Esophagus muscularis mucosa (tissue), 4 donors: ENCODE measurements at regions not wholly inside any gene's neighbourhood (a gene's known extent, or its start where the extent isn't known, plus 50 kb on each side); places are given as distances from the start of the nearest gene placed in this dataset.

ENCODE experiments used
- DNase-seq: peaks from one replicate; pipeline ENCODE4 v3.0.0-alpha.2; 2017; ENCODE audit errors: extremely low spot score
- H3K27ac ChIP-seq, 4 donors: fragments of 200-600 bp; sonication (generic); replicated peaks in 1 of 4; 1 replicate in 3 of 4; 2 replicates in 1 of 4; pipeline ENCODE4 v1.5.1; 2016 to 2019; ENCODE audit warnings: mild to moderate bottlenecking in 1 of 4
- H3K27me3 ChIP-seq, 4 donors: fragments of 200-600 bp; sonication (generic); one replicate each; pipeline versions ENCODE4 v1.5.1 to v1.6.0; 2016 to 2019
- H3K36me3 ChIP-seq, 4 donors: fragments of 200-600 bp; sonication (generic); one replicate each; pipeline ENCODE4 v1.5.1; 2016 to 2019
- H3K4me1 ChIP-seq, 4 donors: fragments of 200-600 bp; sonication (generic); one replicate each; pipeline ENCODE4 v1.5.1; 2016 to 2019
- H3K4me3 ChIP-seq, 4 donors: fragments of 200-600 bp; sonication (generic); 1 replicate in 2 of 4; 2 replicates in 2 of 4; pipeline ENCODE4 v1.5.1; 2016 to 2019; ENCODE audit warnings: mild to moderate bottlenecking in 4 of 4, moderate library complexity in 1 of 4
- H3K9me3 ChIP-seq, 4 donors: fragments of 200-600 bp; sonication (generic); 1 replicate in 3 of 4; 2 replicates in 1 of 4; pipeline ENCODE4 v1.5.1; 2016 to 2019
- EP300 ChIP-seq: sonication (generic); formaldehyde crosslinking; IDR thresholded peaks from one replicate; pipeline ENCODE4 v1.6.1; 2017; ENCODE audit warnings: antibody characterized with exemption
- POLR2A ChIP-seq: fragments of 450-650 bp; IDR thresholded peaks from one replicate; pipeline ENCODE4 v1.6.1; 2017; ENCODE audit warnings: antibody characterized with exemption, moderate library complexity, mild to moderate bottlenecking, low read depth
- POLR2AphosphoS5 ChIP-seq, 2 donors: sonication (generic); formaldehyde crosslinking; IDR thresholded peaks; one replicate each; pipeline ENCODE4 v1.6.1; 2017; ENCODE audit warnings: antibody characterized with exemption in 2 of 2
- WGBS: methylation state at CpG from one replicate; pipeline ENCODE4 v1.1.5; 2018; 5-methylcytosine and 5-hydroxymethylcytosine counted together
- intact Hi-C: fragments of 100-400 bp; cut with DNase I; formaldehyde crosslinking; loops from one replicate; pipeline ENCODE4 v1.15.1; 2023
- TF ChIP-seq, protein P1 (sequence below), 3 experiments: fragments of 200-600 bp in 2 of 3; fragments of 450-650 bp in 1 of 3; sonication (generic) in 2 of 3; IDR thresholded peaks; one replicate each; pipeline ENCODE4 v1.5.1; 2017 to 2019; ENCODE audit warnings: antibody characterized with exemption in 3 of 3, mild to moderate bottlenecking in 2 of 3, moderate library complexity in 1 of 3

- TF ChIP-seq POLR2A: no peak
- TF ChIP-seq EP300: no peak
- no peak for TF ChIP-seq POLR2AphosphoS5 (IDR thresholded peaks at IDR 0.05)
- TF ChIP-seq, protein P1, sequence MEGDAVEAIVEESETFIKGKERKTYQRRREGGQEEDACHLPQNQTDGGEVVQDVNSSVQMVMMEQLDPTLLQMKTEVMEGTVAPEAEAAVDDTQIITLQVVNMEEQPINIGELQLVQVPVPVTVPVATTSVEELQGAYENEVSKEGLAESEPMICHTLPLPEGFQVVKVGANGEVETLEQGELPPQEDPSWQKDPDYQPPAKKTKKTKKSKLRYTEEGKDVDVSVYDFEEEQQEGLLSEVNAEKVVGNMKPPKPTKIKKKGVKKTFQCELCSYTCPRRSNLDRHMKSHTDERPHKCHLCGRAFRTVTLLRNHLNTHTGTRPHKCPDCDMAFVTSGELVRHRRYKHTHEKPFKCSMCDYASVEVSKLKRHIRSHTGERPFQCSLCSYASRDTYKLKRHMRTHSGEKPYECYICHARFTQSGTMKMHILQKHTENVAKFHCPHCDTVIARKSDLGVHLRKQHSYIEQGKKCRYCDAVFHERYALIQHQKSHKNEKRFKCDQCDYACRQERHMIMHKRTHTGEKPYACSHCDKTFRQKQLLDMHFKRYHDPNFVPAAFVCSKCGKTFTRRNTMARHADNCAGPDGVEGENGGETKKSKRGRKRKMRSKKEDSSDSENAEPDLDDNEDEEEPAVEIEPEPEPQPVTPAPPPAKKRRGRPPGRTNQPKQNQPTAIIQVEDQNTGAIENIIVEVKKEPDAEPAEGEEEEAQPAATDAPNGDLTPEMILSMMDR (IDR thresholded peaks at IDR 0.05): no peak
- WGBS: 73% methylated on average over 4 of the region's 4 CpGs
- Histone ChIP-seq H3K4me3 (no peak overlapping the region), H3K27ac (no peak overlapping the region), H3K27me3 (no peaks in the 10 kb centered on the region), H3K9me3 (no peaks in the 10 kb centered on the region), H3K4me1 (no peaks in the 10 kb centered on the region), H3K36me3 (no peaks in the 10 kb centered on the region)
- intact Hi-C loops: no loop called here
- peak; percentile 81 for DNase-seq
These were observed 368.9 kb upstream of the TMPO start for GRCh38 chr12:98146487-98146886.

GRCh38 chr12:98149270-98149669, 366.1 kb upstream of the TMPO start:
- no peaks in the 10 kb centered on the region for H3K9me3 ChIP-seq
- H3K27me3 ChIP-seq: no peaks in the 10 kb centered on the region
- H3K36me3 ChIP-seq: no peaks in the 10 kb centered on the region
- H3K27ac ChIP-seq: no peak overlapping the region
- DNase-seq: peak; percentile 26
- TF ChIP-seq POLR2AphosphoS5 (IDR thresholded peaks at IDR 0.05) (no peak), EP300 (no peak), POLR2A (no peak)
- TF ChIP-seq, protein P1 (IDR thresholded peaks at IDR 0.05): no peak
- intact Hi-C loops: no loop called here
- H3K4me1 ChIP-seq: peaks cover 0 to 4% (median 1%) of the 10 kb centered on the region in 4 donors
- no peak overlapping the region for H3K4me3 ChIP-seq

DNA sequence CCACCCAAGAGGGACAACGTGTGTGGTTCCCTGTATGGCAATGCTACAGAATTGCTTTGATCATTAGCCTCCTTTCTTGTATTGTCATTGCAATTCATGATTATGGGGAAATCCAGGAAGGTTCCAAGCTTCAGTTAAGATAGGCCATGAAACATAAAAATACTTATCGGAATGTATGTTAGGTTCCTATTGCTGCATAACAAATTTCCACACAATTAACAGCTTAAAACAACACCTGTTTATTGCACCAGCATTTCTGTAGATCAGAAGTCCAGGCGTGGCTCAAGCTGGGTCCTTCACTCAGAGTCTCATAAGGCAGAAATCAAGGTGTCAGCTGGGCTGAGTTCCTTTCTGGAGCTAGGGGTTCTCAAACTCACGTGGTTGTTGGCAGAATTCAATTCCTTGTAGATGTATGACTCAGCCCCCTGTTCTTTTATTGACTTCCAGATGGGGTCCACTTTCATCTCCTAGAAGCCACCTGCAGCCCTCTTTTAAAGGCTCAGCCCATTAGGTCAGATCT, 365.6 kb upstream of the TMPO start:
- intact Hi-C loops: no loop called here
- WGBS: 90% methylated on average over 4 of the region's 4 CpGs
- H3K4me3 ChIP-seq: no peak overlapping the region
- no peaks in the 10 kb centered on the region for H3K27me3 ChIP-seq
- DNase-seq: peak; percentile 81
- no peak overlapping the region for H3K27ac ChIP-seq
- H3K9me3 ChIP-seq: no peaks in the 10 kb centered on the region
- H3K4me1 ChIP-seq: peaks cover 0 to 8% (median 6%) of the 10 kb centered on the region in 4 donors
- TF ChIP-seq, protein P1 (IDR thresholded peaks at IDR 0.05): no peak
- TF ChIP-seq EP300 (no peak), POLR2AphosphoS5 (IDR thresholded peaks at IDR 0.05) (no peak), POLR2A (no peak)
- H3K36me3 ChIP-seq: no peaks in the 10 kb centered on the region

- intact Hi-C loops: no loop called here
- H3K27ac ChIP-seq: no peak overlapping the region
- no peaks in the 10 kb centered on the region for H3K36me3 ChIP-seq
- no peaks in the 10 kb centered on the region for H3K9me3 ChIP-seq
- H3K4me1 ChIP-seq: peaks cover 0 to 12% (median 6%) of the 10 kb centered on the region in 4 donors
- no peak overlapping the region for H3K4me3 ChIP-seq
- TF ChIP-seq EP300 (no peak), POLR2A (no peak), POLR2AphosphoS5 (IDR thresholded peaks at IDR 0.05) (no peak)
- TF ChIP-seq, protein P1 (IDR thresholded peaks at IDR 0.05): no peak
- H3K27me3 ChIP-seq: no peaks in the 10 kb centered on the region
- 86% methylated on average over 4 of the region's 4 CpGs for WGBS
- DNase-seq: peak; percentile 50
These were observed 364.2 kb upstream of the TMPO start for GRCh38 chr12:98151105-98151590.

DNA sequence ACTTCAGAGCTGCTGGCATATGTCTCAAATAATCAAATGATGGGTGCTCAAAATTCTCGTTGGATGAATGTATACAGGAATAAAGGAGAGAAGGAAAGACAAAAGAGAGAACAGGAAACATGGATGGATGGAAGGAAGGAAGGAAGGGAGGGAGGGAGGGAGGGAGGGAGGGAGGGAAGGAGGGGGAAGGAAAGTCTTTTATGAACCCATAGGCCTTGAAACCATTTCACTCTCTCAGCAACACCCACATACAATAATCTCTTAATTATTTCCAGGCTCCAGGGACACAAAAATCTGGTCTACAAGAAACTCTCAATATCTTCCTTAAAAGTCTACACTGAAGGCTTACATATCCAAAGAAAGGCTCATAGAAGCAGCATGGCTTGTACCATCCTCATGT, 363.4 kb upstream of the TMPO start:
- intact Hi-C loops: no loop called here
- no peaks in the 10 kb centered on the region for H3K36me3 ChIP-seq
- peaks cover 0 to 12% (median 6%) of the 10 kb centered on the region in 4 donors for H3K4me1 ChIP-seq
- H3K4me3 ChIP-seq: no peak overlapping the region
- H3K27me3 ChIP-seq: no peaks in the 10 kb centered on the region
- no peak for DNase-seq
- WGBS: 89% methylated on average over 1 of the region's 1 CpG
- no peak for TF ChIP-seq EP300
- no peaks in the 10 kb centered on the region for H3K9me3 ChIP-seq
- no peak overlapping the region for H3K27ac ChIP-seq
